BLaER1 treated with 17β-estradiol and CSF1 and Interleukin-3, amounts not matched to agents 10 nM and 100 nM (cell line): ENCODE measurements at regions not wholly inside any gene's neighbourhood (a gene's known extent, or its start where the extent isn't known, plus 50 kb on each side); places are given as distances from the start of the nearest gene placed in this dataset.
A peak's percentile ranks its signal among the peaks of the same experiment; 100 is the strongest.

Experiments
- H3K27ac ChIP-seq, 11 experiments: shearing (Covaris generic); formaldehyde crosslinking; 2 replicates each; pipeline ENCODE4 v1.8.1; 2022
- H3K27me3 ChIP-seq, 11 experiments: shearing (Covaris generic); formaldehyde crosslinking; 2 replicates each; pipeline ENCODE4 v1.8.1; 2022
- H3K36me3 ChIP-seq, 11 experiments: shearing (Covaris generic); formaldehyde crosslinking; 2 replicates each; pipeline ENCODE4 v1.8.1; 2022
- H3K4me1 ChIP-seq, 10 experiments: shearing (Covaris generic); formaldehyde crosslinking; 2 replicates each; pipeline ENCODE4 v1.8.1; 2022
- H3K4me2 ChIP-seq, 11 experiments: shearing (Covaris generic); formaldehyde crosslinking; 2 replicates each; pipeline ENCODE4 v1.8.1; 2022
- H3K4me3 ChIP-seq, 10 experiments: shearing (Covaris generic); formaldehyde crosslinking; 2 replicates each; pipeline ENCODE4 v1.8.1; 2022
- H3K9ac ChIP-seq, 11 experiments: shearing (Covaris generic); formaldehyde crosslinking; 2 replicates each; pipeline ENCODE4 v1.8.1; 2022
- H3K9me3 ChIP-seq, 11 experiments: shearing (Covaris generic); formaldehyde crosslinking; replicated peaks in 1 of 11; 2 replicates each; pipeline ENCODE4 v1.8.1; 2022
- H4K20me1 ChIP-seq, 11 experiments: shearing (Covaris generic); formaldehyde crosslinking; 2 replicates each; pipeline ENCODE4 v1.8.1; 2022
- Cebpa-rat ChIP-seq, 11 experiments: shearing (Covaris generic); IDR thresholded peaks; 2 replicates each; pipeline ENCODE4 v1.8.1; 2022

DNA sequence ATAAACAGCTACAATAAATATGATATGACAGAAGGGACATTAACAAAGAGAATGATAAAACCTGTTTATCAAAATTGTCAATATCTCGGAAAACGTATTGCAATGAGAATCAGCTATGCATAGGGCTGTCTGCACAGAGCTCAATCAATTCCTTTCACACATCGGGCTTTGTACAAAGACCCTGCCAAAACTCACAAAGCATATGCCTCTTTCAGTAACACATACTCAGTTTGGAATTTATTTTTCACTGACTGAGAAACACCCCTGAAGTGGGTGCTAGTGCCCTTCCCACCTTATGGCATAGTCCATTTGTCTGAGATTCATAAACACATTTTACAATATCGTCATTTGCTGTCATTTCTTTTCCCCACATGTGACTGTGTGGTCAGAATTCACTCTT, 815.8 kb upstream of the FAM98A start:
- Histone ChIP-seq H3K36me3 (no peaks in the 10 kb centered on the region), H3K4me1 (no peaks in the 10 kb centered on the region), H4K20me1 (no peaks in the 10 kb centered on the region), H3K9ac (no peak overlapping the region), H3K4me3 (no peak overlapping the region), H3K4me2 (no peak overlapping the region), H3K27ac (no peak overlapping the region), H3K9me3 (no peaks in the 10 kb centered on the region), H3K27me3 (no peaks in the 10 kb centered on the region)
- no peak for TF ChIP-seq Cebpa-rat (IDR thresholded peaks at IDR 0.05)

DNA sequence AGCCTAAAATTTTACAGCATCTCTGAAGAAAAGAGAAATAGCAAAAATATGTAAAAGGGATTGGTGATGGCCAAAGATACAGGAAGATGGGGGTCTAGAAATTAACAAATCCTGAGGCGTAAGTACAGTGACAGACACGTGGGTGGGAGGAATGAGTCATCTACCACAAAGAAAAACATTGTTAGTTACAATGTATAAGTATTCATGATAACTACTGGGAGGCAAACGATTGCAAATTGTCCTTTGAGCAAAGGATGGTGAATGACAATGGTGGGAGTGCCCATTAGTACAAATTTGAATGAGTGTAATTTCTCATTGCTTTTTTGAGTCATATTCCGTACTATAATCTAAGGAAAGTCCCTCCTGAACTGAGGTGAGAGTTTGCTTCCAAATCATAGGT, 809.0 kb upstream of the FAM98A start:
- Histone ChIP-seq H3K9ac (no peak overlapping the region), H3K27ac (no peak overlapping the region), H3K4me2 (peak overlapping the region in 1 of 11 experiments; percentile 7; a peak in 1 of 22 replicates), H3K36me3 (no peaks in the 10 kb centered on the region), H3K27me3 (no peaks in the 10 kb centered on the region), H3K4me1 (peaks cover 0 to 10% (median 0%) of the 10 kb centered on the region in 10 experiments; a peak in 1 of 20 replicates), H3K4me3 (no peak overlapping the region), H4K20me1 (no peaks in the 10 kb centered on the region), H3K9me3 (no peaks in the 10 kb centered on the region)
- TF ChIP-seq Cebpa-rat (IDR thresholded peaks at IDR 0.05), result no peak

DNA sequence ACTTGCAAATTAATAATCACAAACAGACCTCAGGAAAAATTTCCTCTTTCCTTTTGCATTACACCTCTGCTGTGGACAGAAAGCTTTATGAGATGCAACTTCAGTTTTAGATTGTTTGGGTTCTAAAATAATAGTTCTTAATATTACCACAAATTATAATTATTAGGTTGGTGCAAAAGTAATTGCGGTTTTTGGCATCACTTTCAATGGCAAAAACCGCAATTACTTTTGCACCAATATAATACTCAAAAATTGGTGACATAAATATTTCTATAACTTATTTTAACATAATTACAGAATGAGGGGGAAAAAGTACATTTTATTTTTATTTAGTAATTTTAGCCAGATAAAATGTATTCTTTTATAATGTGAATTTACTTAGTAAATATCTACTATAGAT, 804.4 kb upstream of the FAM98A start:
- TF ChIP-seq Cebpa-rat (IDR thresholded peaks at IDR 0.05), result no peak
- Histone ChIP-seq H3K9ac (no peak overlapping the region), H4K20me1 (no peaks in the 10 kb centered on the region), H3K4me3 (no peak overlapping the region), H3K4me2 (no peak overlapping the region), H3K4me1 (peaks cover 0 to 9% (median 0%) of the 10 kb centered on the region in 10 experiments; a peak in 1 of 20 replicates), H3K27me3 (no peaks in the 10 kb centered on the region), H3K9me3 (no peaks in the 10 kb centered on the region), H3K36me3 (no peaks in the 10 kb centered on the region), H3K27ac (no peak overlapping the region)

DNA sequence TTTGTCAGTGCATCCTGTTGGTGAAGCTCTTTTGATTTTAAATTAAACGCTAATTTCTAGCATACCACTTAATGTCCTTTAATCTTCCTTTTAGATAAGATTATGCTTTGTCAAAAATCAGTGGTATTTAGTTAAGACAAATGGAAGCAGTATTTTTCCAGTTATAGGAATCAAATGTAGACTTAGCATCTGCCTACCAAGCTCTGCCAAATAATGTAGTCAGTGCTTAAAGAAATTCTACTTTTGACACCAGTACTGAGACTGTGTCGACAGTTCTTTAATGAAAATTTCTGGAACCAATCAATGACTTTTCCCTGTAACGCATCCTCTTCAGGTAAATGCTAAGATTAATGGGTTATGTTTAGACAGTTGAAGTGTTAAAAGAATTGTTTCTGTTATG, 803.3 kb upstream of the FAM98A start:
- no peaks in the 10 kb centered on the region for H3K9me3 ChIP-seq
- no peaks in the 10 kb centered on the region for H4K20me1 ChIP-seq
- H3K4me3 ChIP-seq, result no peak overlapping the region
- no peak overlapping the region for H3K4me2 ChIP-seq
- no peak overlapping the region for H3K27ac ChIP-seq
- no peaks in the 10 kb centered on the region for H3K36me3 ChIP-seq
- H3K27me3 ChIP-seq, result no peaks in the 10 kb centered on the region
- no peak for TF ChIP-seq Cebpa-rat (IDR thresholded peaks at IDR 0.05)
- no peak overlapping the region for H3K9ac ChIP-seq
- H3K4me1 ChIP-seq, result no peaks in the 10 kb centered on the region

DNA sequence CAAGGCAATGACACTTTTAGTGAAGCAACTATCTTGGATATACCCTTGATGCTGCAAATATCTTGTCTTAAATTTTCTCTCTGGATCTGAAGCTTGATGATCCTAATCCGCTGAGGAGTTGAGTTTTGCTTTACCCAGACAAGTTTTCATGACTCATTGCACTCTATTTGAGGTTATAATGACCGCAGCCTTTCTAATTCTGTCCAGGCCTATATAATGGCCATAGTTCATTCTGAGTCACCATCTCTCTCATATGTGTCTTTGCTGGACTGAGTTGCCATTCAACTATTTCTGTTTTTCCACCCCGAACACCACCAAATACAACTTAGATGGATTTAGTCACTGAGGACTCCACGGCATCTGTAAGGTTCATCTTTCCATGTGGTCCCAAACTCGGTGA, 802.1 kb upstream of the FAM98A start:
- no peak overlapping the region for H3K27ac ChIP-seq
- no peak overlapping the region for H3K9ac ChIP-seq
- no peaks in the 10 kb centered on the region for H3K27me3 ChIP-seq
- no peak overlapping the region for H3K4me2 ChIP-seq
- H3K9me3 ChIP-seq, result no peaks in the 10 kb centered on the region
- no peaks in the 10 kb centered on the region for H3K4me1 ChIP-seq
- no peak overlapping the region for H3K4me3 ChIP-seq
- no peaks in the 10 kb centered on the region for H3K36me3 ChIP-seq
- no peak for TF ChIP-seq Cebpa-rat (IDR thresholded peaks at IDR 0.05)
- no peaks in the 10 kb centered on the region for H4K20me1 ChIP-seq

DNA sequence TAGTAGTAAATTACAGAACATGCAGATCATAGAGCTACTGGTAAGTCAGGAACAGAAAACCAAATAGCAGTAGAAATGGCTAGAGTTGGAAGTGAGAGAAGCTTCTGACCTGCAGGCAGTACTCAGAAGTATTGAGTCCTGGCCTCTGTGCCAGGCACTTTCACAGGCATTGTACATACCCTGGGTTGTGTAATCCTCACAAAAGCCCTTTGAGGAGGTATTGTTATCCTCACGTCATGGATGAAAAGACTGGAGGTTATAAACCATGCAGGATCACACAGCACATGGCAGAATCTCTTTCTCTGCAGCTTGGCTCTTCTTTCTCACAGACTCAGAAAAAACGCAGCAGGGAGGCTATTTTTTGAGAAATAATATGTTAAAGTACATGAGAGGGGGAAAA, 789.3 kb upstream of the FAM98A start:
- Histone ChIP-seq H3K4me3 (no peak overlapping the region), H3K9me3 (no peaks in the 10 kb centered on the region), H3K9ac (no peak overlapping the region), H3K36me3 (no peaks in the 10 kb centered on the region), H3K27me3 (no peaks in the 10 kb centered on the region), H3K27ac (no peak overlapping the region), H3K4me1 (no peaks in the 10 kb centered on the region), H3K4me2 (no peak overlapping the region), H4K20me1 (no peaks in the 10 kb centered on the region)
- no peak for TF ChIP-seq Cebpa-rat (IDR thresholded peaks at IDR 0.05)

DNA sequence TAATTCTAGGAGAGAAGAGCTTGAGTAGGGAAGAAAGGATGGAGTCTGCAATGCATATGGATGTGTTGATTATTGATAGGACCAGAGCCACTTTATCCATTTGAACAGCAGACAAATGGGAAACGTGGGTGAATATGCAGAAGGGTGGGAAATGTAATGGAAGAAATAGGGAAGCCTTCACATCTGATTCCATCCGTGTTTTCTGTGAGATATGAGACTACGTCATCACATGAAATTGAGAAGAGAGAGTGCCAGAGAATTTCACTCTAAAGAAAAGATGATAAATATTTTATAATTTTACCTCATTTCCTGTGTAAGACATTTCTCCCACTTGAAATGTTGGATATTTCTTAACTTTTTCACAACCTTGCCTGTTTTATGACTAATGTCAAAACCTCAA, 788.4 kb upstream of the FAM98A start:
- Histone ChIP-seq H3K4me2 (no peak overlapping the region), H3K4me1 (no peaks in the 10 kb centered on the region), H3K27ac (no peak overlapping the region), H3K4me3 (no peak overlapping the region), H3K27me3 (no peaks in the 10 kb centered on the region), H3K9me3 (no peaks in the 10 kb centered on the region), H4K20me1 (no peaks in the 10 kb centered on the region), H3K36me3 (no peaks in the 10 kb centered on the region), H3K9ac (no peak overlapping the region)
- no peak for TF ChIP-seq Cebpa-rat (IDR thresholded peaks at IDR 0.05)

DNA sequence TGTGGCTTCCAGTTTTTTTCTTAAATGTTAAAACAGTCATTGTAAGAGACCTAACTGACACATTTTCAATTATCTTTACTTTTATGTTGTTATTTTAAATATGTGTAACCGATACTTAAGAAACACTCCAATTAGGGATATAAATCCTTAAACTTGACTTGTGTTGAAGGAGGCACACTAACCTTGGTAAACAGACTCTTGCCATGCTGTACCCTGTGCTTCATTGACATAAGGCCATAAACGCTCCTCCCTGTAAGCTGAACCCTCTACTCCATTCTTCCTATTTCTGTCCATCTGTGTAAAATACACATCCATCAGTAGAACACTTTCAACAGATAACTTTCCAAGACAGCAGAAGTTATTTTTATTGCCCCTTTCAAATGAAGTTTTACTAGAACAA, 780.5 kb upstream of the FAM98A start:
- Histone ChIP-seq H3K4me3 (no peak overlapping the region), H3K27me3 (no peaks in the 10 kb centered on the region), H3K4me1 (no peaks in the 10 kb centered on the region), H3K9ac (no peak overlapping the region), H4K20me1 (no peaks in the 10 kb centered on the region), H3K9me3 (no peaks in the 10 kb centered on the region), H3K4me2 (no peak overlapping the region), H3K27ac (no peak overlapping the region), H3K36me3 (no peaks in the 10 kb centered on the region)
- no peak for TF ChIP-seq Cebpa-rat (IDR thresholded peaks at IDR 0.05)

DNA sequence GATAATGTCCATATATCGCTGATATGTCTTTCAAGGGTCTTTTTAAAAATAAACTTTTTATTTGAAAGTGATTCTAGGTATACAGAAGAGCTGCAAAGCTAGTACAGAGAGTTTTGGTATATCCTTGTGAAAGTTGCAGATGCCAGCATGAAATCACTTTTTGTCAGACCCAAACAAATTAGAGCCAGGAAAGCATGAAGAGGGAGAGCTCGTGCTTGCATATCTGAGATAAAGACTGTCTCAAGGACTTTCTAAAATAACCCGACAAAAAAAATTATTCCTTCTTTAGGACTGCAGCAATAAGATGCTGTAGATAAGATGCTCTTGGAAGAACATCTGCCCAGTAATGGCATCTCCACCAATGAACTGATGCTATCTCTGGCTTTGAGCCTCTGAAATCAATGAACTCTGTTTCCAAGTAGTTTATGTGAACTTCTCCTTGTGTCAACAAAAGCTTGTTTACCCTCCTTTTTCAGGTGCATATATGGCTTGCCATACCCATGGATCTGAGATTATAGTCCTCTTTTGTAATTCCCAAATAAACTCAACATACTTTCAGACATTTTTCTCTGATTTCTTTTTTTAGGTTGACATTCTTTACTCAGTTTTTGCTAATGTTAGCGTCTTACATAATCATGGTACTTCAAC, 774.6 kb upstream of the FAM98A start:
- no peak overlapping the region for H3K27ac ChIP-seq
- TF ChIP-seq Cebpa-rat (IDR thresholded peaks at IDR 0.05), result no peak
- H3K27me3 ChIP-seq, result no peaks in the 10 kb centered on the region
- H3K9ac ChIP-seq, result no peak overlapping the region
- H3K4me2 ChIP-seq, result no peak overlapping the region
- H3K36me3 ChIP-seq, result no peaks in the 10 kb centered on the region
- no peaks in the 10 kb centered on the region for H3K4me1 ChIP-seq
- H3K9me3 ChIP-seq, result no peaks in the 10 kb centered on the region
- no peaks in the 10 kb centered on the region for H4K20me1 ChIP-seq
- no peak overlapping the region for H3K4me3 ChIP-seq

DNA sequence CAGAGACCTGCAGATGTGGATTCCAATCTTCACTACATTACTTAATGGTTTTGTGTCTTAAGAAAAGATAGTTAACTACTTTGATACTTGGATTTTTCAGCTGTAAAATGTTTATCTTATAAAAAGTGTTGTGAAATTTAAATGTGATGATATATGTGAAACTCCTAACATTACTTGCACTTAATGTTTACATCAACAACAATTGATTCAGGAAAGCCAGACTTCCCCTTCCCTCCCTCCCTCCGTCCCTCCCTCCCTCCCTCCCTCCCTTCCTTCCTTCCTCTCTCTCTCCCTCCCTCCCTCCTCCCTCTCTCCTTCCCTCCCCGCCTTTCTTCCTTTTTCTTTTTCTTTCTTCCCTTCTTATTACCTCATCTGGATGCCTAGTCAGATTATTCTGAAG, 773.9 kb upstream of the FAM98A start:
- H3K4me2 ChIP-seq, result no peak overlapping the region
- no peaks in the 10 kb centered on the region for H3K27me3 ChIP-seq
- H4K20me1 ChIP-seq, result no peaks in the 10 kb centered on the region
- no peak for TF ChIP-seq Cebpa-rat (IDR thresholded peaks at IDR 0.05)
- H3K9ac ChIP-seq, result no peak overlapping the region
- H3K9me3 ChIP-seq, result no peaks in the 10 kb centered on the region
- H3K36me3 ChIP-seq, result no peaks in the 10 kb centered on the region
- no peak overlapping the region for H3K27ac ChIP-seq
- H3K4me1 ChIP-seq, result no peaks in the 10 kb centered on the region
- no peak overlapping the region for H3K4me3 ChIP-seq
